K562 (cell line): ENCODE measurements at regions not wholly inside any gene's neighbourhood (a gene's known extent, or its start where the extent isn't known, plus 50 kb on each side); places are given as distances from the start of the nearest gene placed in this dataset.

Experiments used
- AFF1 ChIP-seq, 2 experiments: fragments of 450-650 bp; IDR thresholded peaks; 2 replicates each; pipeline ENCODE4 v1.6.1; 2018; ENCODE audit warnings: mild to moderate bottlenecking in 2 of 2, low read depth in 1 of 2; ENCODE audit not compliant: partially characterized antibody in 2 of 2
- ARID3A ChIP-seq: IDR thresholded peaks from 2 replicates; pipeline ENCODE4 v1.6.1; 2012; ENCODE audit warnings: low read depth, low read length, improper control_type of control experiment, borderline replicate concordance
- HNRNPK ChIP-seq: fragments of 200-400 bp; formaldehyde crosslinking; IDR thresholded peaks from one replicate; pipeline ENCODE4 v1.6.1; 2018; ENCODE audit warnings: mild to moderate bottlenecking, low read depth, low read length; ENCODE audit not compliant: poor library complexity, severe bottlenecking
- MECOM ChIP-seq: fragments of 250-450 bp; sonication (Bioruptor Pico); IDR thresholded peaks from 2 replicates; pipeline ENCODE4 v1.8.0; 2022; ENCODE audit warnings: inconsistent platforms
- MYBL2 ChIP-seq, 2 experiments: fragments of 450-650 bp in 1 of 2; sonication (generic) in 1 of 2; formaldehyde crosslinking in 1 of 2; IDR thresholded peaks; 2 replicates each; pipeline versions ENCODE4 v1.6.1 to v1.8.1; 2017 to 2022; ENCODE audit warnings: borderline replicate concordance in 1 of 2, inconsistent platforms in 1 of 2, low read depth in 1 of 2, mild to moderate bottlenecking in 1 of 2, missing genetic modification reagents in 1 of 2, moderate library complexity in 1 of 2
- ZNF561 ChIP-seq: fragments of 450-650 bp; formaldehyde crosslinking; conservative IDR thresholded peaks from 2 replicates; pipeline ENCODE4 v1.4.0; 2020; ENCODE audit warnings: mild to moderate bottlenecking, moderate library complexity

- TF ChIP-seq AFF1 (IDR thresholded peaks at IDR 0.05; ENCODE audit: low read depth in 1 of 2, partially characterized antibody in 2 of 2): no peak
- TF ChIP-seq MECOM (CRISPR knock-in tag): no peak
- no peak for TF ChIP-seq HNRNPK
- TF ChIP-seq ZNF561 (CRISPR knock-in tag): no peak
- no peak for TF ChIP-seq ARID3A
- no peak for TF ChIP-seq MYBL2 (IDR thresholded peaks at IDR 0.05; ENCODE audit: low read depth)
- TF ChIP-seq MYBL2 (CRISPR knock-in tag; IDR thresholded peaks at IDR 0.05; ENCODE audit: borderline replicate concordance): no peak
Measured at GRCh38 chr20:43835944-43836508, 78.6 kb upstream of the TOX2 start (continued).
